Activated B cell treated with CpG ODN at 0.5 μM for 24 hours (primary cell): ENCODE measurements at regions not wholly inside any gene's neighbourhood (a gene's known extent, or its start where the extent isn't known, plus 50 kb on each side); places are given as distances from the start of the nearest gene placed in this dataset.

Experiments used
- ATAC-seq: fragments of 200-7000 bp; cut with Tn5 transposase; one replicate; pipeline ENCODE4 v1.10.0; 2021; ENCODE audit warnings: low read depth, mild to moderate bottlenecking, moderate library complexity
- CTCF ChIA-PET: fragments of 350-600 bp; sonication (Branson Sonifier 250); formaldehyde crosslinking; loops from one replicate; lab custom pipeline; 2021; ENCODE audit warnings: antibody characterized with exemption; lab: Charles Lee
- POLR2A ChIA-PET: fragments of 350-600 bp; sonication (Branson Sonifier 250); formaldehyde crosslinking; loops from one replicate; lab custom pipeline; 2021; ENCODE audit warnings: antibody characterized with exemption; lab: Charles Lee
- DNase-seq: peaks from one replicate; pipeline ENCODE4 v3.0.0; 2022
- H3K27ac Mint-ChIP-seq: one replicate; pipeline ENCODE4 v1.8.0; 2020; ENCODE audit warnings: mixed read lengths
- H3K27me3 Mint-ChIP-seq: one replicate; pipeline ENCODE4 v1.8.0; 2021; ENCODE audit warnings: mixed read lengths
- H3K36me3 Mint-ChIP-seq: one replicate; pipeline ENCODE4 v1.8.0; 2021; ENCODE audit warnings: low read depth, mixed read lengths
- H3K4me1 Mint-ChIP-seq: one replicate; pipeline ENCODE4 v1.8.0; 2021; ENCODE audit warnings: mixed read lengths
- H3K4me3 Mint-ChIP-seq: one replicate; pipeline ENCODE4 v1.8.0; 2020; ENCODE audit warnings: mild to moderate bottlenecking, mixed read lengths
- H3K9me3 Mint-ChIP-seq: one replicate; pipeline ENCODE4 v1.8.0; 2020; ENCODE audit warnings: mixed read lengths
- intact Hi-C: fragments of 100-400 bp; cut with micrococcal nuclease; formaldehyde crosslinking; loops from one replicate; pipeline ENCODE4 v1.15.1; 2024
- TF ChIP-seq, protein P1 (sequence below): fragments of 200-600 bp; IDR thresholded peaks from one replicate; pipeline ENCODE4 v1.8.0; 2022; ENCODE audit warnings: antibody characterized with exemption, mild to moderate bottlenecking

DNA sequence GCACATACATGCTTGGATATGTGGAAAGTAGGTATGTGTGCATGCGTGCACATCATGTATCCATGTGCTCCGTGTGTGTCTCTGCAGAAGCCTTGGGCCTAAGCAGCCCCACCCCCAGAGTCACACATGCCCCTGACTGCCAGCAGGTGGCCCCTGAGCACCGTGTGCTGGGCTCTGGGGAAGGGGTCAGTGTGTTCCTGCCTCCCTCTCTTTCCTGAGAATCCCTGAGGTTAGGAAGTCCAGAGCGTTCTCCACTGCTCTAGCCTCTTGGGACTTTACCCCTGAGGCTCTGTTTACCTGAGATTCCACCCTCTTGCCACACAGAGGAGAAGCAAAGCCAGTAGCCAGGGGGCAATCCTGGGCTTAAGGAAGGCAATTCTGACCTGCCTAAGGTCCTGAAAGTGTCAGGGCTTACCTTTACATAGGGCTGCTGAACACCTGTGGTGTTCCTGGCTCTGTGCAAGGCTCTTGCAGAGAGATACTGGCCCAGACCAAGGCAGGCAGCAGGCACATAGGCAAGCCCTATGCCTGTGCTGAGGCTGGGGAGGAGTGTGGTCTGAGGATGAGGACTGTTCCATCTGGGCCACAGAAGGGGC lies 207.3 kb downstream of the TMEM38B start:
- H3K36me3 Mint-ChIP-seq: no peaks in the 10 kb centered on the region
- ChIA-PET POLR2A (no interaction called here), CTCF (no interaction called here)
- TF ChIP-seq, protein P1, sequence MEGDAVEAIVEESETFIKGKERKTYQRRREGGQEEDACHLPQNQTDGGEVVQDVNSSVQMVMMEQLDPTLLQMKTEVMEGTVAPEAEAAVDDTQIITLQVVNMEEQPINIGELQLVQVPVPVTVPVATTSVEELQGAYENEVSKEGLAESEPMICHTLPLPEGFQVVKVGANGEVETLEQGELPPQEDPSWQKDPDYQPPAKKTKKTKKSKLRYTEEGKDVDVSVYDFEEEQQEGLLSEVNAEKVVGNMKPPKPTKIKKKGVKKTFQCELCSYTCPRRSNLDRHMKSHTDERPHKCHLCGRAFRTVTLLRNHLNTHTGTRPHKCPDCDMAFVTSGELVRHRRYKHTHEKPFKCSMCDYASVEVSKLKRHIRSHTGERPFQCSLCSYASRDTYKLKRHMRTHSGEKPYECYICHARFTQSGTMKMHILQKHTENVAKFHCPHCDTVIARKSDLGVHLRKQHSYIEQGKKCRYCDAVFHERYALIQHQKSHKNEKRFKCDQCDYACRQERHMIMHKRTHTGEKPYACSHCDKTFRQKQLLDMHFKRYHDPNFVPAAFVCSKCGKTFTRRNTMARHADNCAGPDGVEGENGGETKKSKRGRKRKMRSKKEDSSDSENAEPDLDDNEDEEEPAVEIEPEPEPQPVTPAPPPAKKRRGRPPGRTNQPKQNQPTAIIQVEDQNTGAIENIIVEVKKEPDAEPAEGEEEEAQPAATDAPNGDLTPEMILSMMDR: no peak
- H3K4me1 Mint-ChIP-seq: no peaks in the 10 kb centered on the region
- no peaks in the 10 kb centered on the region for H3K27me3 Mint-ChIP-seq
- DNase-seq: no peak
- intact Hi-C loops: no loop called here
- H3K9me3 Mint-ChIP-seq: peaks cover 2% of the 10 kb centered on the region
- ATAC-seq: no peak
- no peak overlapping the region for H3K27ac Mint-ChIP-seq
- no peak overlapping the region for H3K4me3 Mint-ChIP-seq

DNA sequence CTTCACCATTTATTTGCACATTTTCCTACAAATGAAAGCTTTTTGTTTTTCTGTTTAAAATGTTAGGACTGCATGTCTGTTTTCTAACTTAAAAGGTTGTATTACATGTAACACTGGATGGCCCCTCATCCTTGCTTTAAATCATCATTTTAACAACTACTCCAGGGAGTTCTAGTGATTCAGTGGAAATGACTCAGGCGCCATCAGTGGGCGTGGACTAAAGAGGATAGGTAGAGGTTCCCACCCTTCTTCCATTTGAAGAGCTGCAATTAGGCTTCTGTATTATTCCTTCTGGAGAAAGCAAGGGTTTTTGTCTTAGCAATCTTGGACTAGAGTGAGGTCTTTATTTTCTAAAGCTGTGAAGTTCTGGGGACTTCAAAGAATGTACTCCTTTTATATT lies 213.7 kb downstream of the TMEM38B start:
- ATAC-seq (no peak), DNase-seq (no peak)
- H3K36me3 Mint-ChIP-seq: no peaks in the 10 kb centered on the region
- POLR2A ChIA-PET: no interaction called here
- no peak overlapping the region for H3K4me3 Mint-ChIP-seq
- no peak overlapping the region for H3K27ac Mint-ChIP-seq
- TF ChIP-seq, protein P1: no peak
- H3K27me3 Mint-ChIP-seq: peaks cover 3% of the 10 kb centered on the region
- CTCF ChIA-PET: interaction anchor here (0.7 kb wide), 1 partner anchor 24 kb away, joined by 3 read pairs; no protein-coding TSS in a partner anchor
- no peaks in the 10 kb centered on the region for H3K4me1 Mint-ChIP-seq
- H3K9me3 Mint-ChIP-seq: no peaks in the 10 kb centered on the region
- intact Hi-C loops: no loop called here

DNA sequence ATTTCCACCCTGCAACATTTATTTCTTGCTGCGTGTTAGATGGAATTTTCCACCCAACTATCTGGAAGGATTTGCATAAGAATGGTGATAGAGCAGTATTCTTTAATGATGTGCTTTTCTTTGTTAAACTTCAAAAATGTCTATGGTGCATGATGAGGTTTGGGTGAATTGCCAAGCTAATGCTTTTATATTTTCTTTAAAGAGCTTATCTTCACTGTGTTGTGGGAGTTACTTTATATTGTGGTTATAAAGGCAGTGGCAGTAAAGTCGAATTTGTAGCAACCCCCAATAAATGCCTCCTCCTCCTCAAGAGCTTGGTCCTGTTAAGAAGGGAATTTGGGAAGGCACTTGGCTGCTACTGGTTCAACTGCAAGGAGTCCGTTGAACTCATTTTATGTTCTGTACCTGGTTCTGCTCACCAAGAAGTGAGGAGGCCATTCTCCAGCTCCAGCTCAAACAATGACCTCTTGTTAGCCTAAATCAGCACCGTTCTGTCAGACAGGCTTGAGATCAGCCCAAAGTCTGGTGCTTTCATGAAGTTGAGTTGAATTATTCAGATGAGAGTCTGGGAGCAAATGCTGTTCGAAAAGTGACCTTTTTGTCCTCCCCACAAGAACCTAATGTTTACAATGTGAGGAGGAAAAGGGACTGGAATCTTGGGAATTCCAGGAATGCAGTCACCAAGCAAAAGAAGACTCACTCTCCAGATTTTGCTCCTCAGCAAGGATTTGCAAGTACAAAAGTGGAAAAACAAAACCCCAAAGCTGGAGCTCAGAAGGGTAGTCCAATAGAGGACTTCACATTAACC lies 217.0 kb downstream of the TMEM38B start:
- DNase-seq: no peak
- intact Hi-C loops: no loop called here
- ATAC-seq: no peak
- no peaks in the 10 kb centered on the region for H3K9me3 Mint-ChIP-seq
- no peak overlapping the region for H3K4me3 Mint-ChIP-seq
- H3K27me3 Mint-ChIP-seq: peaks cover 5% of the 10 kb centered on the region
- no peaks in the 10 kb centered on the region for H3K36me3 Mint-ChIP-seq
- H3K4me1 Mint-ChIP-seq: no peaks in the 10 kb centered on the region
- TF ChIP-seq, protein P1: no peak
- POLR2A ChIA-PET: no interaction called here
- H3K27ac Mint-ChIP-seq: no peak overlapping the region
- CTCF ChIA-PET: no interaction called here

DNA sequence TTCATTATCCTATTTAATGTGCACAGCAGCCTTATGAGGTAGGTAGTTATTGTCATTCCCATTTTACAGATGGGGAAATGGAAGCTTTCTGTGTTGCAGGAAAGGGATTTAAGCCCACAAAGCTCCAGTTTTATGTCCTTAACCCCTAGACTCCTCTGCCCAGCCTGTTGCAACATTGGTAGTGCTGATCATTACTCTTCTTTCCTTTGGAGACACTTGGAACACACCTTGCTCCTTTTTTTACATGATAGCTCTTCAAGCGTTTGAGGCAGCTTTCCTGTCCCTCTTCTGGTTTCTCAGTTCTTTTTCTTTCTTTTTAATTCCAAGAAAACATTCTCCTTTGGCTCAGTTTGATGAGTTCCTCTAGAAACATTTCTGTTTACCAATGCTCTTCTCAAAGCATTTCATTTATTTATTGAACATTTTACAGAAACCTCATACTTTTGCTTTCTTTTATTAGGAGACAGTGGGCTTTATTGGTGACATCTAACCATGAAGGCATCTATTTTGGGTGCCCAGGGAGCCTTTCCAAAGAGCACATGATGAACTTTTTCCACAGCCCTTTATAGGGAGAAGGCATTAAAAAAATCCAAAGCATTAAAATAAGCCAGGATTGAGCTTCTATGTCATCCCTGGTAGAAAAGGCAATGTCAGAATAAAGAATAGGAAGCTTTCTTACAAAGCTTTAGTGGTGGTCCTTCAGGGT lies 218.0 kb downstream of the TMEM38B start:
- TF ChIP-seq, protein P1: no peak
- ATAC-seq (no peak), DNase-seq (no peak)
- Mint-ChIP-seq H3K36me3 (no peaks in the 10 kb centered on the region), H3K4me1 (no peaks in the 10 kb centered on the region), H3K27ac (no peak overlapping the region), H3K4me3 (no peak overlapping the region), H3K27me3 (peaks cover 5% of the 10 kb centered on the region), H3K9me3 (no peaks in the 10 kb centered on the region)
- ChIA-PET POLR2A (interaction anchor here (0.6 kb wide), 1 partner anchor 258 kb away, joined by 3 read pairs; no protein-coding TSS in a partner anchor), CTCF (no interaction called here)
- intact Hi-C loops: no loop called here
